K562 (cell line): ENCODE measurements at regions not wholly inside any gene's neighbourhood (a gene's known extent, or its start where the extent isn't known, plus 50 kb on each side); places are given as distances from the start of the nearest gene placed in this dataset.

Experiments
- ATAC-seq: fragments of 200-7000 bp; cut with Tn5 transposase; 3 replicates; pipeline ENCODE4 v1.9.1; 2020; ENCODE audit warnings: moderate library complexity
- BruUV-seq: library from RNA; stranded (reverse); fragments of 400-500 nt; replicated peaks from 2 replicates; lab custom pipeline; 2021; lab: Mats Ljungman, UMichigan
- CTCF ChIA-PET: fragments of 300-600 bp; formaldehyde crosslinking; extraction: SDS; loops from one replicate; lab custom pipeline; 2021; ENCODE audit warnings: low intra/inter-chr PET ratio; lab: Yijun Ruan, JAX
- POLR2A ChIA-PET: fragments of 300-600, 350-650 bp; sonication (Branson Sonifier 250); formaldehyde crosslinking; extraction: SDS; loops from one replicate; lab custom pipeline; 2021; ENCODE audit warnings: antibody characterized with exemption, inconsistent platforms; lab: Yijun Ruan, JAX
- DNase-seq, 4 experiments: peaks; one replicate each; pipeline versions ENCODE4 v3.0.0 to v3.0.0-alpha.2; 2011 to 2018; ENCODE audit warnings: low spot score in 3 of 4, mixed read lengths in 3 of 4; ENCODE audit errors: extremely low read depth in 1 of 4
- FAIRE-seq: peaks from 2 replicates; lab custom pipeline; 2011; peaks lifted over from hg19 to GRCh38; lab: Jason Lieb, UNC
- H2AFZ ChIP-seq: 2 replicates; pipeline ENCODE4 v1.6.0; 2011; ENCODE audit warnings: low read depth, low read length, control low read depth, inconsistent platforms
- H3K27ac ChIP-seq: fragments of 200-600 bp; 3 replicates; pipeline ENCODE4 v1.8.0; 2011; ENCODE audit warnings: low read depth, mild to moderate bottlenecking, control low read depth, inconsistent platforms, low read length, moderate library complexity, mixed read lengths; ENCODE audit errors: extremely low read depth
- H3K27me3 ChIP-seq, 2 experiments: fragments of 300-600 bp in 1 of 2; 2 replicates in 1 of 2; 3 replicates in 1 of 2; pipeline versions ENCODE4 v1.6.0 to v1.8.0; 2011; ENCODE audit warnings: inconsistent platforms in 2 of 2, low read length in 2 of 2, mild to moderate bottlenecking in 1 of 2, mixed read lengths in 1 of 2, moderate library complexity in 1 of 2; ENCODE audit not compliant: control insufficient read depth in 2 of 2, insufficient read depth in 2 of 2
- H3K36me3 ChIP-seq: fragments of 300-600 bp; 3 replicates; pipeline ENCODE4 v1.8.0; 2011; ENCODE audit warnings: mild to moderate bottlenecking, low read length, inconsistent platforms; ENCODE audit not compliant: control insufficient read depth, insufficient read depth
- H3K4me1 ChIP-seq, 2 experiments: fragments of 200-600 bp in 1 of 2; replicated peaks in 1 of 2; 2 replicates in 1 of 2; 3 replicates in 1 of 2; pipeline versions ENCODE4 v1.5.1 to v1.8.0; 2011; ENCODE audit warnings: inconsistent platforms in 2 of 2, low read length in 2 of 2, mild to moderate bottlenecking in 1 of 2, mixed read lengths in 1 of 2, moderate library complexity in 1 of 2; ENCODE audit not compliant: control insufficient read depth in 2 of 2, insufficient read depth in 2 of 2
- H3K4me2 ChIP-seq: 2 replicates; pipeline ENCODE4 v1.6.1; 2011; ENCODE audit warnings: low read length, control low read depth, inconsistent platforms, mixed read lengths; ENCODE audit not compliant: insufficient read depth
- H3K4me3 ChIP-seq: fragments of 200-600 bp; sonication (generic), shearing (Covaris generic); 2 replicates; pipeline ENCODE4 v1.5.1; 2016; ENCODE audit warnings: control low read depth, inconsistent platforms
- H3K79me2 ChIP-seq: fragments of 200-600 bp; 3 replicates; pipeline ENCODE4 v1.8.0; 2011; ENCODE audit warnings: low read length, inconsistent platforms; ENCODE audit not compliant: control insufficient read depth, insufficient read depth
- H3K9ac ChIP-seq, 2 experiments: 2 replicates each; pipeline versions ENCODE4 v1.6.0 to v1.6.1; 2011; ENCODE audit warnings: low read depth in 2 of 2, low read length in 2 of 2, control low read depth in 1 of 2, inconsistent platforms in 1 of 2, mild to moderate bottlenecking in 1 of 2, mixed read lengths in 1 of 2; ENCODE audit not compliant: insufficient read depth in 1 of 2
- H3K9me1 ChIP-seq: one replicate; pipeline ENCODE4 v1.6.0; 2011; ENCODE audit warnings: inconsistent platforms, mild to moderate bottlenecking, low read length, moderate library complexity; ENCODE audit not compliant: control insufficient read depth, insufficient read depth
- H3K9me3 ChIP-seq: replicated peaks from 2 replicates; pipeline ENCODE4 v1.5.1; 2011; ENCODE audit warnings: low read depth, low read length, inconsistent platforms; ENCODE audit not compliant: control insufficient read depth, insufficient read depth
- H4K20me1 ChIP-seq: replicated peaks from 2 replicates; pipeline ENCODE4 v1.6.1; 2011; ENCODE audit warnings: low read length, inconsistent platforms, mixed read lengths; ENCODE audit not compliant: control insufficient read depth, insufficient read depth
- CSDE1 ChIP-seq, 2 experiments: fragments of 450-650 bp; IDR thresholded peaks; 2 replicates each; pipeline ENCODE4 v1.6.1; 2016; ENCODE audit warnings: mild to moderate bottlenecking in 1 of 2
- DIDO1 ChIP-seq: fragments of 450-650 bp; IDR thresholded peaks from 2 replicates; pipeline ENCODE4 v1.6.1; 2016; ENCODE audit warnings: low read depth, missing biosample characterization, missing genetic modification characterization
- ETS2 ChIP-seq: IDR thresholded peaks from 2 replicates; pipeline ENCODE4 v1.6.1; 2016; ENCODE audit warnings: borderline replicate concordance, missing genetic modification characterization, mild to moderate bottlenecking, moderate library complexity, missing compliant biosample characterization; ENCODE audit not compliant: poor library complexity, severe bottlenecking
- FOXK2 ChIP-seq, 2 experiments: fragments of 450-650 bp; IDR thresholded peaks in 1 of 2; conservative IDR thresholded peaks in 1 of 2; 2 replicates each; pipeline ENCODE4 v1.6.1; 2016; ENCODE audit warnings: low read depth in 2 of 2, mild to moderate bottlenecking in 1 of 2
- HMGN3 ChIP-seq: IDR thresholded peaks from 2 replicates; pipeline ENCODE4 v1.6.1; 2011; ENCODE audit warnings: borderline replicate concordance, low read depth, mild to moderate bottlenecking, mixed read lengths, low read length; ENCODE audit not compliant: insufficient read length; ENCODE audit errors: extremely low read depth
- KLF1 ChIP-seq: fragments of 450-650 bp; IDR thresholded peaks from 2 replicates; pipeline ENCODE4 v1.6.1; 2016; ENCODE audit warnings: missing genetic modification characterization, missing compliant biosample characterization
- KLF16 ChIP-seq: IDR thresholded peaks from 2 replicates; pipeline ENCODE4 v1.6.1; 2016; ENCODE audit warnings: antibody characterized with exemption
- RBM39 ChIP-seq: fragments of 200-400 bp; formaldehyde crosslinking; optimal IDR thresholded peaks from 2 replicates; pipeline ENCODE3; 2018; ENCODE audit warnings: low read depth, low read length
- RUNX1 ChIP-seq: sonication (generic); IDR thresholded peaks from 2 replicates; pipeline ENCODE4 v1.6.1; 2016; ENCODE audit warnings: antibody characterized with exemption, low read depth
- SMARCC2 ChIP-seq: fragments of 450-650 bp; IDR thresholded peaks from 2 replicates; pipeline ENCODE4 v1.6.1; 2017; ENCODE audit warnings: antibody characterized with exemption, moderate library complexity, mild to moderate bottlenecking, low read depth
- ZNF57 ChIP-seq: fragments of 450-650 bp; formaldehyde crosslinking; IDR thresholded peaks from 2 replicates; pipeline ENCODE4 v1.4.0; 2020; ENCODE audit warnings: mild to moderate bottlenecking, moderate library complexity
- WGBS: fragments of 100-300 bp; shearing (Covaris generic); methylation state at CpG from one replicate; pipeline ENCODE4 v1.1.6; 2016; ENCODE audit warnings: low coverage, mixed read lengths; ENCODE audit not compliant: insufficient coverage; ENCODE audit errors: missing lambda C conversion rate; 5-methylcytosine and 5-hydroxymethylcytosine counted together
- in situ Hi-C: fragments of 300-500 bp; cut with MboI; formaldehyde crosslinking; loops from 4 replicates; pipeline ENCODE4 v1.15.0; 2018; ENCODE audit warnings: inconsistent platforms, mixed read lengths
- intact Hi-C: fragments of 100-400 bp; cut with micrococcal nuclease; formaldehyde crosslinking; loops from 2 replicates; pipeline ENCODE4 v1.14.2; 2022
- TF ChIP-seq, protein P1 (sequence below): fragments of 250-450 bp; sonication (Bioruptor Pico); IDR thresholded peaks from 2 replicates; pipeline ENCODE4 v1.6.1; 2021; ENCODE audit warnings: mild to moderate bottlenecking
- TF ChIP-seq, protein P2 (sequence below), 2 experiments: IDR thresholded peaks in 1 of 2; conservative IDR thresholded peaks in 1 of 2; 2 replicates each; pipeline ENCODE4 v1.6.1; 2016; ENCODE audit warnings: low read depth in 2 of 2, mild to moderate bottlenecking in 1 of 2, missing compliant biosample characterization in 1 of 2, missing genetic modification characterization in 1 of 2, moderate library complexity in 1 of 2
- TF ChIP-seq, protein P3 (sequence below): sonication (generic); formaldehyde crosslinking; IDR thresholded peaks from 2 replicates; pipeline ENCODE4 v1.8.0; 2023; ENCODE audit warnings: missing genetic modification reagents, mild to moderate bottlenecking, borderline replicate concordance

DNA sequence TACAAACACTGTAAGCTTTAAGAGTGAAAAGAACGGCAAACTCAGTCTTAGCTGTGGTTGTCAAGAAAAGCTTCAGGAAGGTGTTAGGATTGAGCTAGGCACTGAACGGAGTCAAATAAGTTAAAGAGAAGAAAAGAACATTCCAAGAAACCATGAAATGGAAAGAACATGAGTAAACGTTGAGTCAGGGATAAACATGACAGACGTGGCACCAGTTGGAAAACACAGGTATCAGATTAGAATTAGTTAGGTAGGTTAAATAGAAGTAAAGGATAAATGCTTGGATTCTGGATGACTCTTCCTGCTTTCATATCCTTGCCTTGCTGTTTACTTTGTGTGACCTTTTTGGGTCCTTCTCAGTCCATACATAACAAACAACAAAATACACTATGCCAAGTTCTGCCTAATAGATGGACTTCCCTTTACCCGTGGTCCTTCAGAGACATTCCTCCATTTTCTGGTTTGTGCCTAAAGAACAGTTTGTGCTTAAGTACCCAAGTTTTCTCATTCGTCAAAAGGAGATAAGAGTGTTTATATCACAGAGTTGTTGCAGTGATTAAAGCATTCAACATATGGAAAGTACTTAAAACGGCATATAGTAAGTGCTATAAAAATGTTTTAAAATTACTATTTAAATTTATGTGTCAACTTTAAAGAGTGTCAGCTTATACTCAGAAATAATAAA lies 446.9 kb downstream of the TMA16 start:
- Histone ChIP-seq H3K9ac (no peak overlapping the region), H2AFZ (no peak overlapping the region), H3K27me3 (no peaks in the 10 kb centered on the region), H3K9me3 (no peaks in the 10 kb centered on the region), H3K9me1 (no peaks in the 10 kb centered on the region), H3K4me2 (no peak overlapping the region), H3K27ac (no peak overlapping the region), H3K4me3 (no peak overlapping the region), H3K4me1 (no peaks in the 10 kb centered on the region), H3K36me3 (no peaks in the 10 kb centered on the region), H3K79me2 (no peaks in the 10 kb centered on the region), H4K20me1 (no peaks in the 10 kb centered on the region)
- DNase-seq (no peak), FAIRE-seq (no peak), ATAC-seq (no peak)
- BruUV-seq: no TSS peak
- in situ Hi-C loops (no loop called here), intact Hi-C loops (no loop called here)
- CTCF ChIA-PET: no interaction called here
- POLR2A ChIA-PET: no interaction called here
- WGBS: 5% methylated on average over 7 of the region's 7 CpGs
- TF ChIP-seq, protein P1, sequence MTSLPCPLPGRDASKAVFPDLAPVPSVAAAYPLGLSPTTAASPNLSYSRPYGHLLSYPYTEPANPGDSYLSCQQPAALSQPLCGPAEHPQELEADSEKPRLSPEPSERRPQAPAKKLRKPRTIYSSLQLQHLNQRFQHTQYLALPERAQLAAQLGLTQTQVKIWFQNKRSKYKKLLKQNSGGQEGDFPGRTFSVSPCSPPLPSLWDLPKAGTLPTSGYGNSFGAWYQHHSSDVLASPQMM (CRISPR knock-in tag): no peak
- TF ChIP-seq SMARCC2 (no peak), ZNF57 (CRISPR knock-in tag) (no peak), RBM39 (no peak), ETS2 (no peak), CSDE1 (IDR thresholded peaks at IDR 0.05) (no peak), RUNX1 (no peak), HMGN3 (no peak), KLF1 (no peak), FOXK2 (conservative IDR thresholded peaks at IDR 0.05 in 1 of 2, IDR thresholded peaks at IDR 0.05 in 1 of 2; ENCODE audit: low read depth in 2 of 2) (no peak), DIDO1 (no peak), KLF16 (no peak)
- TF ChIP-seq, protein P2, sequence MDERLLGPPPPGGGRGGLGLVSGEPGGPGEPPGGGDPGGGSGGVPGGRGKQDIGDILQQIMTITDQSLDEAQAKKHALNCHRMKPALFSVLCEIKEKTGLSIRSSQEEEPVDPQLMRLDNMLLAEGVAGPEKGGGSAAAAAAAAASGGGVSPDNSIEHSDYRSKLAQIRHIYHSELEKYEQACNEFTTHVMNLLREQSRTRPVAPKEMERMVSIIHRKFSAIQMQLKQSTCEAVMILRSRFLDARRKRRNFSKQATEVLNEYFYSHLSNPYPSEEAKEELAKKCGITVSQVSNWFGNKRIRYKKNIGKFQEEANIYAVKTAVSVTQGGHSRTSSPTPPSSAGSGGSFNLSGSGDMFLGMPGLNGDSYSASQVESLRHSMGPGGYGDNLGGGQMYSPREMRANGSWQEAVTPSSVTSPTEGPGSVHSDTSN (CRISPR knock-in tag; IDR thresholded peaks at IDR 0.05; ENCODE audit: low read depth): no peak
- TF ChIP-seq, protein P2 (tag; conservative IDR thresholded peaks at IDR 0.05; ENCODE audit: low read depth): no peak
- TF ChIP-seq, protein P3, sequence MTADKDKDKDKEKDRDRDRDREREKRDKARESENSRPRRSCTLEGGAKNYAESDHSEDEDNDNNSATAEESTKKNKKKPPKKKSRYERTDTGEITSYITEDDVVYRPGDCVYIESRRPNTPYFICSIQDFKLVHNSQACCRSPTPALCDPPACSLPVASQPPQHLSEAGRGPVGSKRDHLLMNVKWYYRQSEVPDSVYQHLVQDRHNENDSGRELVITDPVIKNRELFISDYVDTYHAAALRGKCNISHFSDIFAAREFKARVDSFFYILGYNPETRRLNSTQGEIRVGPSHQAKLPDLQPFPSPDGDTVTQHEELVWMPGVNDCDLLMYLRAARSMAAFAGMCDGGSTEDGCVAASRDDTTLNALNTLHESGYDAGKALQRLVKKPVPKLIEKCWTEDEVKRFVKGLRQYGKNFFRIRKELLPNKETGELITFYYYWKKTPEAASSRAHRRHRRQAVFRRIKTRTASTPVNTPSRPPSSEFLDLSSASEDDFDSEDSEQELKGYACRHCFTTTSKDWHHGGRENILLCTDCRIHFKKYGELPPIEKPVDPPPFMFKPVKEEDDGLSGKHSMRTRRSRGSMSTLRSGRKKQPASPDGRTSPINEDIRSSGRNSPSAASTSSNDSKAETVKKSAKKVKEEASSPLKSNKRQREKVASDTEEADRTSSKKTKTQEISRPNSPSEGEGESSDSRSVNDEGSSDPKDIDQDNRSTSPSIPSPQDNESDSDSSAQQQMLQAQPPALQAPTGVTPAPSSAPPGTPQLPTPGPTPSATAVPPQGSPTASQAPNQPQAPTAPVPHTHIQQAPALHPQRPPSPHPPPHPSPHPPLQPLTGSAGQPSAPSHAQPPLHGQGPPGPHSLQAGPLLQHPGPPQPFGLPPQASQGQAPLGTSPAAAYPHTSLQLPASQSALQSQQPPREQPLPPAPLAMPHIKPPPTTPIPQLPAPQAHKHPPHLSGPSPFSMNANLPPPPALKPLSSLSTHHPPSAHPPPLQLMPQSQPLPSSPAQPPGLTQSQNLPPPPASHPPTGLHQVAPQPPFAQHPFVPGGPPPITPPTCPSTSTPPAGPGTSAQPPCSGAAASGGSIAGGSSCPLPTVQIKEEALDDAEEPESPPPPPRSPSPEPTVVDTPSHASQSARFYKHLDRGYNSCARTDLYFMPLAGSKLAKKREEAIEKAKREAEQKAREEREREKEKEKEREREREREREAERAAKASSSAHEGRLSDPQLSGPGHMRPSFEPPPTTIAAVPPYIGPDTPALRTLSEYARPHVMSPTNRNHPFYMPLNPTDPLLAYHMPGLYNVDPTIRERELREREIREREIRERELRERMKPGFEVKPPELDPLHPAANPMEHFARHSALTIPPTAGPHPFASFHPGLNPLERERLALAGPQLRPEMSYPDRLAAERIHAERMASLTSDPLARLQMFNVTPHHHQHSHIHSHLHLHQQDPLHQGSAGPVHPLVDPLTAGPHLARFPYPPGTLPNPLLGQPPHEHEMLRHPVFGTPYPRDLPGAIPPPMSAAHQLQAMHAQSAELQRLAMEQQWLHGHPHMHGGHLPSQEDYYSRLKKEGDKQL (CRISPR knock-in tag): no peak
